Endothelial cell of umbilical vein (primary cell): ENCODE measurements at regions not wholly inside any gene's neighbourhood (a gene's known extent, or its start where the extent isn't known, plus 50 kb on each side); places are given as distances from the start of the nearest gene placed in this dataset.

Experiments
- BruUV-seq: library from RNA; stranded (reverse); fragments of 400-500 nt; replicated peaks from 2 replicates; lab custom pipeline; 2021; lab: Mats Ljungman, UMichigan
- CTCF ChIA-PET: fragments of 300-600, 350-600 bp; sonication (Branson Sonifier 250); formaldehyde crosslinking; loops from one replicate; lab custom pipeline; 2021; ENCODE audit warnings: antibody characterized with exemption, inconsistent platforms; lab: Charles Lee
- POLR2A ChIA-PET: fragments of 300-600, 350-600 bp; sonication (Branson Sonifier 250); formaldehyde crosslinking; loops from one replicate; lab custom pipeline; 2021; ENCODE audit warnings: antibody characterized with exemption, inconsistent platforms; lab: Charles Lee
- DNase-seq: peaks from one replicate; pipeline ENCODE4 v3.0.0-alpha.2; 2011; ENCODE audit warnings: low read depth, low spot score
- FAIRE-seq: peaks from 2 replicates; lab custom pipeline; 2011; peaks lifted over from hg19 to GRCh38; lab: Jason Lieb, UNC
- H2AFZ ChIP-seq: 2 replicates; pipeline ENCODE4 v1.6.0; 2012; ENCODE audit warnings: low read depth, low read length, control low read depth, inconsistent platforms
- H3K27ac ChIP-seq: 2 replicates; pipeline ENCODE4 v1.5.1; 2011; ENCODE audit warnings: low read depth, mild to moderate bottlenecking, control low read depth, low read length, moderate library complexity; ENCODE audit not compliant: insufficient read depth
- H3K27me3 ChIP-seq, 2 experiments: 2 replicates each; pipeline versions ENCODE4 v1.6.0 to v1.6.1; 2011; ENCODE audit warnings: low read length in 2 of 2, mixed read lengths in 1 of 2; ENCODE audit not compliant: control insufficient read depth in 2 of 2, insufficient read depth in 2 of 2
- H3K36me3 ChIP-seq, 2 experiments: 2 replicates in 1 of 2; 3 replicates in 1 of 2; pipeline ENCODE4 v1.5.1; 2011; ENCODE audit warnings: low read length in 2 of 2, mild to moderate bottlenecking in 1 of 2, moderate library complexity in 1 of 2; ENCODE audit not compliant: control insufficient read depth in 2 of 2, insufficient read depth in 2 of 2; ENCODE audit errors: extremely low read depth in 1 of 2
- H3K4me1 ChIP-seq: 3 replicates; pipeline ENCODE4 v1.5.1; 2011; ENCODE audit warnings: mild to moderate bottlenecking, low read length; ENCODE audit not compliant: control insufficient read depth, insufficient read depth; ENCODE audit errors: extremely low read depth
- H3K4me2 ChIP-seq: 2 replicates; pipeline ENCODE4 v1.6.1; 2011; ENCODE audit warnings: low read length, control low read depth, mixed read lengths; ENCODE audit not compliant: insufficient read depth
- H3K4me3 ChIP-seq, 3 experiments: fragments of 200-600 bp in 1 of 3; sonication (generic), shearing (Covaris generic) in 1 of 3; replicated peaks in 1 of 3; 2 replicates each; pipeline ENCODE4 v1.5.1; 2011 to 2016; ENCODE audit warnings: control low read depth in 3 of 3, low read length in 3 of 3, mild to moderate bottlenecking in 2 of 3, inconsistent platforms in 1 of 3, low read depth in 1 of 3, moderate library complexity in 1 of 3; ENCODE audit not compliant: insufficient read depth in 1 of 3
- H3K79me2 ChIP-seq: 2 replicates; pipeline ENCODE4 v1.6.0; 2012; ENCODE audit warnings: low read length, inconsistent platforms; ENCODE audit not compliant: control insufficient read depth, insufficient read depth
- H3K9ac ChIP-seq: replicated peaks from 2 replicates; pipeline ENCODE3; 2011; ENCODE audit warnings: low read length, control low read depth; ENCODE audit not compliant: insufficient read depth; ENCODE audit errors: extremely low read depth
- H3K9me1 ChIP-seq: replicated peaks from 3 replicates; pipeline ENCODE4 v1.6.0; 2011; ENCODE audit warnings: mild to moderate bottlenecking, low read length; ENCODE audit not compliant: control insufficient read depth, insufficient read depth; ENCODE audit errors: extremely low read depth
- H3K9me3 ChIP-seq: replicated peaks from 2 replicates; pipeline ENCODE4 v1.5.1; 2012; ENCODE audit warnings: low read length, inconsistent platforms; ENCODE audit not compliant: control insufficient read depth, insufficient read depth
- H4K20me1 ChIP-seq: replicated peaks from 2 replicates; pipeline ENCODE3; 2011; ENCODE audit warnings: mild to moderate bottlenecking, low read length; ENCODE audit not compliant: control insufficient read depth, insufficient read depth; ENCODE audit errors: extremely low read depth
- CTCF ChIP-seq, 2 donors: IDR thresholded peaks; 1 replicate in 1 of 2; 2 replicates in 1 of 2; pipeline ENCODE4 v1.5.1; 2011; ENCODE audit warnings: low read length in 2 of 2, mild to moderate bottlenecking in 2 of 2, moderate library complexity in 2 of 2, control low read depth in 1 of 2, inconsistent platforms in 1 of 2, low read depth in 1 of 2; ENCODE audit not compliant: insufficient read depth in 1 of 2; ENCODE audit errors: extremely low read depth in 1 of 2
- EZH2 ChIP-seq: IDR thresholded peaks from 2 replicates; pipeline ENCODE4 v1.6.1; 2012; ENCODE audit warnings: borderline replicate concordance, low read depth, mild to moderate bottlenecking, moderate library complexity, low read length, inconsistent platforms; ENCODE audit not compliant: severe bottlenecking
- FOS ChIP-seq: IDR thresholded peaks from 2 replicates; pipeline ENCODE4 v1.6.1; 2011; ENCODE audit warnings: mild to moderate bottlenecking, low read length, moderate library complexity, borderline replicate concordance; ENCODE audit not compliant: insufficient read depth
- GATA2 ChIP-seq: IDR thresholded peaks from 2 replicates; pipeline ENCODE4 v1.7.0; 2011; ENCODE audit warnings: low read depth, mild to moderate bottlenecking, moderate library complexity, mixed read lengths, low read length; ENCODE audit not compliant: insufficient read length, insufficient read depth
- JUN ChIP-seq: IDR thresholded peaks from 2 replicates; pipeline ENCODE4 v1.6.1; 2011; ENCODE audit warnings: borderline replicate concordance, low read depth; ENCODE audit not compliant: insufficient read length, insufficient read depth
- MYC ChIP-seq: IDR thresholded peaks from one replicate; pipeline ENCODE4 v1.6.1; 2011; ENCODE audit warnings: mild to moderate bottlenecking, low read depth, low read length
- POLR2A ChIP-seq: IDR thresholded peaks from 2 replicates; pipeline ENCODE4 v1.6.1; 2012; ENCODE audit warnings: low read depth, mild to moderate bottlenecking, control low read depth, low read length
- POLR2AphosphoS5 ChIP-seq: IDR thresholded peaks from 2 replicates; pipeline ENCODE4 v1.6.1; 2012; ENCODE audit warnings: low read depth, mild to moderate bottlenecking, control low read depth, low read length, moderate library complexity; ENCODE audit not compliant: insufficient read depth
- dilution Hi-C: fragments of 300-500 bp; cut with MboI; formaldehyde crosslinking; loops from one replicate; pipeline ENCODE4 v1.15.0; 2019; ENCODE audit warnings: low sequenced_read_pairs; ENCODE audit not compliant: extremely low pct_ligation_motif_present
- intact Hi-C: fragments of 100-400 bp; cut with micrococcal nuclease; formaldehyde crosslinking; loops from one replicate; pipeline ENCODE4 v1.10.0; 2022
- TF ChIP-seq, protein P1 (sequence below): IDR thresholded peaks from 2 replicates; pipeline ENCODE4 v1.6.1; 2011; ENCODE audit not compliant: insufficient read depth, insufficient read length

GRCh38 chr21:16713331-16714117 lies 799.3 kb upstream of the CXADR start:
- Histone ChIP-seq H3K27me3 (no peaks in the 10 kb centered on the region), H2AFZ (peak overlapping the region; percentile 79), H3K9ac (peak overlapping the region; percentile 31), H3K4me3 (peak overlapping the region in 1 of 3 experiments; percentile 28), H3K79me2 (no peaks in the 10 kb centered on the region), H3K4me1 (peaks cover 14% of the 10 kb centered on the region), H3K36me3 (no peaks in the 10 kb centered on the region), H3K9me1 (no peaks in the 10 kb centered on the region), H4K20me1 (no peaks in the 10 kb centered on the region), H3K27ac (no peak overlapping the region), H3K4me2 (peak overlapping the region; percentile 86), H3K9me3 (no peaks in the 10 kb centered on the region)
- intact Hi-C loops = no loop called here
- BruUV-seq = no TSS peak
- DNase-seq (peak; percentile 69), FAIRE-seq (peak; percentile 43)
- dilution Hi-C loops = no loop called here
- TF ChIP-seq JUN = no peak
- peak; percentile 23 for TF ChIP-seq GATA2
- TF ChIP-seq, protein P1, sequence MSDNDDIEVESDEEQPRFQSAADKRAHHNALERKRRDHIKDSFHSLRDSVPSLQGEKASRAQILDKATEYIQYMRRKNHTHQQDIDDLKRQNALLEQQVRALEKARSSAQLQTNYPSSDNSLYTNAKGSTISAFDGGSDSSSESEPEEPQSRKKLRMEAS = no peak
- no peak for TF ChIP-seq POLR2A
- no peak for TF ChIP-seq FOS
- TF ChIP-seq EZH2 = no peak
- CTCF ChIA-PET = interaction anchor here (1.0 to 1.4 kb wide), 3 partner anchors 9 to 317 kb away, joined by 3 to 9 read pairs (median 3); no protein-coding TSS in a partner anchor
- POLR2A ChIA-PET = no interaction called here

DNA sequence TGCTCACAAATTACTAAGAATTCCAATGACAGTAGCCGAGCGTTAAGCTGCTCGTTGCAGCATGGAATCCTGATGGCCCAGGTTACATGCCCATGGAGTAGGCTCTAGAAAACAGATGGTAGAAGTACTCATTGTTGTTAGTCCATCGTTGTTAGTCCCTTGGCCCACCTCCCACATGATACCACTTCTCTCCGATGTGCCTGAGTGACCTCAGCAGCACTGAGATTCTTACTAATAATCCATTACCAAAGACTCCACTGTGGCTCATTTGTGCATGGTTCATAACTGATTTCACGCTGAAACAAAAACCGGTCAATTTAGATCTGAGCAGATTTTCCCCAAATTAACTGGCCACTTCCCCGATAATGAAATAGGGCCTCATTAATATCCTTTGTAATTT lies 772.3 kb upstream of the CXADR start:
- H3K4me2 ChIP-seq = no peak overlapping the region
- H3K4me3 ChIP-seq = no peak overlapping the region
- dilution Hi-C loops (no loop called here), intact Hi-C loops (no loop called here)
- no peaks in the 10 kb centered on the region for H3K4me1 ChIP-seq
- H3K79me2 ChIP-seq = no peaks in the 10 kb centered on the region
- H4K20me1 ChIP-seq = peaks cover 3% of the 10 kb centered on the region
- no peaks in the 10 kb centered on the region for H3K36me3 ChIP-seq
- H3K9me3 ChIP-seq = no peaks in the 10 kb centered on the region
- no peaks in the 10 kb centered on the region for H3K27me3 ChIP-seq
- TF ChIP-seq POLR2AphosphoS5 (no peak), JUN (no peak), GATA2 (no peak), CTCF (IDR thresholded peaks at IDR 0.05; ENCODE audit: extremely low read depth in 1 of 2, insufficient read depth in 1 of 2, low read depth in 1 of 2, low read length in 2 of 2) (no peak), MYC (no peak), POLR2A (no peak), FOS (no peak), EZH2 (no peak)
- TF ChIP-seq, protein P1 = no peak
- POLR2A ChIA-PET = no interaction called here
- FAIRE-seq (no peak), DNase-seq (no peak)
- no peak overlapping the region for H3K9ac ChIP-seq
- H3K27ac ChIP-seq = no peak overlapping the region
- no TSS peak for BruUV-seq
- CTCF ChIA-PET = interaction anchor here (1.2 kb wide), 1 partner anchor 11 kb away, joined by 3 read pairs; no protein-coding TSS in a partner anchor
- no peak overlapping the region for H2AFZ ChIP-seq
- H3K9me1 ChIP-seq = no peaks in the 10 kb centered on the region
